Pancreas (tissue), 10 donors: ENCODE measurements at regions not wholly inside any gene's neighbourhood (a gene's known extent, or its start where the extent isn't known, plus 50 kb on each side); places are given as distances from the start of the nearest gene placed in this dataset.
A peak's percentile ranks its signal among the peaks of the same experiment; 100 is the strongest.

Source experiments
- ATAC-seq, 4 donors: fragments of 200-7000 bp; cut with Tn5 transposase; one replicate each; pipeline versions ENCODE4 v1.8.0 to v1.9.1; 2020; ENCODE audit warnings: mild to moderate bottlenecking in 4 of 4, moderate library complexity in 4 of 4
- DNase-seq, 6 donors: peaks; one replicate each; pipeline ENCODE4 v3.0.0-alpha.2; 2020
- FAIRE-seq: peaks from 2 replicates; lab custom pipeline; 2012; peaks lifted over from hg19 to GRCh38; lab: Jason Lieb, UNC
- H3K27ac ChIP-seq, 4 donors: fragments of 200-600 bp; sonication (generic); 1 replicate in 3 of 4; 2 replicates in 1 of 4; pipeline versions ENCODE4 v1.5.0 to v1.8.0; 2020
- H3K27me3 ChIP-seq, 4 donors: fragments of 200-600 bp; one replicate each; pipeline ENCODE4 v1.8.0; 2021
- H3K36me3 ChIP-seq, 3 donors: fragments of 200-600 bp; sonication (generic) in 1 of 3; one replicate each; pipeline versions ENCODE4 v1.5.0 to v1.8.0; 2020 to 2021
- H3K4me1 ChIP-seq, 3 donors: fragments of 200-600 bp; one replicate each; pipeline ENCODE4 v1.8.0; 2021
- H3K4me3 ChIP-seq, 4 donors: fragments of 200-600 bp; sonication (generic) in 2 of 4; one replicate each; pipeline versions ENCODE4 v1.5.0 to v1.8.0; 2020 to 2021
- H3K9me3 ChIP-seq, 4 donors: fragments of 200-600 bp; one replicate each; pipeline ENCODE4 v1.8.0; 2021
- WGBS, 2 donors: extraction: QIAGEN DNeasy Blood & Tissue Kit; methylation state at CpG; one replicate each; pipeline ENCODE4 v1.1.7; 2013; 5-methylcytosine and 5-hydroxymethylcytosine counted together
- intact Hi-C, 3 donors: fragments of 100-400 bp; cut with DNase I; formaldehyde crosslinking; loops; one replicate each; pipeline versions ENCODE4 v1.11.1 to v1.14.2; 2022
- TF ChIP-seq, protein P1 (sequence below), 4 donors: fragments of 200-600 bp; sonication (generic) in 3 of 4; IDR thresholded peaks; one replicate each; pipeline versions ENCODE4 v1.5.0 to v1.8.0; 2021; ENCODE audit warnings: antibody characterized with exemption in 4 of 4
- donor health status: healthy with polysubstance abuse.
- donor health status: DM: no; HTN: no; CAD: no; lungs with moderate emphysema.
- donor health status: DM: no; HTN: no; CAD: no.
- donor health status: control.
- donor health status: control.
- donor health status: Bipolar disorder and iron deficiency.
- donor health status: DM: yes; HTN: yes; CAD: no.
- donor health status: DM: no; HTN: no; CAD: no.
- donor health status: DM: no; HTN: no; CAD: no.
- donor health status: DM: yes; HTN: yes; CAD: no.

DNA sequence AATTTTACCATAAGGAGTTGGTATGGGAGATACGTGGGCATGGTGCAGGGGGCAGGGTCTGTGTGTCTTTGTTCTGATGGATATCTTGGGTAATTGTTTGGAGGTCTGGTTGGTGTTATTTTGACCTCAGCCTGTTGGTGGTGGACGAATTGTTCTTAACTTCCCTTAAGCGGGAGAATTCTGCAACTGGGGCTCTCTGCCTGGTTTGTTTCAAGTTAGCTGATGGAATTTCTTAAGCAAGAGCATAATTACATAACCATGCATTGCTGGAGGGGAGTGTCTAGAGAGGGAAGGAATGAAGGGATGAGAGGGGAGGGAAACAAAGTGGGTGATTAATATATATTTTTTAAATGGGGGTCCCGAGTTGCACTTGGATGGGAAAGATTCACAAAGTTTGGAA lies 908.5 kb upstream of the RAG2 start:
- Histone ChIP-seq H3K27me3 (no peaks in the 10 kb centered on the region), H3K4me3 (no peak overlapping the region), H3K27ac (no peak overlapping the region), H3K36me3 (no peaks in the 10 kb centered on the region), H3K9me3 (no peaks in the 10 kb centered on the region), H3K4me1 (no peaks in the 10 kb centered on the region)
- ATAC-seq (no peak), DNase-seq (no peak), FAIRE-seq (no peak)
- 51 to 58% methylated on average over 4 of the region's 4 CpGs for WGBS, 2 donors
- intact Hi-C loops = no loop called here
- TF ChIP-seq, protein P1, sequence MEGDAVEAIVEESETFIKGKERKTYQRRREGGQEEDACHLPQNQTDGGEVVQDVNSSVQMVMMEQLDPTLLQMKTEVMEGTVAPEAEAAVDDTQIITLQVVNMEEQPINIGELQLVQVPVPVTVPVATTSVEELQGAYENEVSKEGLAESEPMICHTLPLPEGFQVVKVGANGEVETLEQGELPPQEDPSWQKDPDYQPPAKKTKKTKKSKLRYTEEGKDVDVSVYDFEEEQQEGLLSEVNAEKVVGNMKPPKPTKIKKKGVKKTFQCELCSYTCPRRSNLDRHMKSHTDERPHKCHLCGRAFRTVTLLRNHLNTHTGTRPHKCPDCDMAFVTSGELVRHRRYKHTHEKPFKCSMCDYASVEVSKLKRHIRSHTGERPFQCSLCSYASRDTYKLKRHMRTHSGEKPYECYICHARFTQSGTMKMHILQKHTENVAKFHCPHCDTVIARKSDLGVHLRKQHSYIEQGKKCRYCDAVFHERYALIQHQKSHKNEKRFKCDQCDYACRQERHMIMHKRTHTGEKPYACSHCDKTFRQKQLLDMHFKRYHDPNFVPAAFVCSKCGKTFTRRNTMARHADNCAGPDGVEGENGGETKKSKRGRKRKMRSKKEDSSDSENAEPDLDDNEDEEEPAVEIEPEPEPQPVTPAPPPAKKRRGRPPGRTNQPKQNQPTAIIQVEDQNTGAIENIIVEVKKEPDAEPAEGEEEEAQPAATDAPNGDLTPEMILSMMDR (IDR thresholded peaks at IDR 0.05) = no peak

DNA sequence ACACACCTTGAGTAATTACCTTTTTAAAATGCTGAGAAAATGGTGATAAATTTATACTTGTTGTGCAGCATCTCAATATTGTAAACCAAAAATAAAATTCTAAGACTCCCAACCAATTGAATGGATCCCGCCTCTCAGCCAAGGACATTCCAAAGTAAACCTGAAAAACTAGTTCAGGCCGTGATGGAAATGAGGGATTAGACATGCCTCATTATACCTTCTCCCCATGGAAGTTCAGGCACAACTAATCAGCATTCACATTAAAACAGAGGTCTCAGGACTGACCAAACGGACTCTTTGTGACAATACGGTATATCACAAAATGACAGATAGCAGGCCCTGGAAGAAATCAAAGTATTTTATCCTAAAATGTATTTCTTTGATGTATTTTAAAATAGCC lies 907.4 kb upstream of the RAG2 start:
- Histone ChIP-seq H3K27ac (no peak overlapping the region), H3K9me3 (no peaks in the 10 kb centered on the region), H3K27me3 (no peaks in the 10 kb centered on the region), H3K36me3 (no peaks in the 10 kb centered on the region), H3K4me3 (no peak overlapping the region), H3K4me1 (no peaks in the 10 kb centered on the region)
- intact Hi-C loops = no loop called here
- ATAC-seq = peak in 1 of 4 donors; percentile 30
- DNase-seq = no peak
- no peak for FAIRE-seq
- WGBS, 2 donors = 34 to 37% methylated on average over 4 of the region's 4 CpGs
- TF ChIP-seq, protein P1 (IDR thresholded peaks at IDR 0.05) = no peak

DNA sequence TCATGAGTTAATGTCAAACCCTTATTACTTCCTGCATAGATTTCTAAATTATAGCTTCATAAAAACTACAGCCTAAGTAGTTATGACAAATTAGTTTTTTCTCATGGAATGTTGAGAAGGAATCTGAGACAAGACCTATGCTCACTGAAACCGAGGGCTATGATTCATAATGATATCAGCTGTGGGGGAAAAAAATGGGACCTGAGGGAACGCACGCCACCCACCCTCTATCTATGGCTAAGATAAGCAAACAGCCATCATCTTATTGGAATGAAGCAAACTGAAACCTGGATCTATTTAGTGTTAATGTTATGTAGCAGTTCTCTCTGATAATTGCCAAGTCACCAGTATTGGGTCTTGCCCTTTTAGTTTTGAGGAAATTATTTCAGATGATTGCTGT lies 906.9 kb upstream of the RAG2 start:
- Histone ChIP-seq H3K9me3 (no peaks in the 10 kb centered on the region), H3K27ac (no peak overlapping the region), H3K4me1 (no peaks in the 10 kb centered on the region), H3K4me3 (no peak overlapping the region), H3K36me3 (no peaks in the 10 kb centered on the region), H3K27me3 (no peaks in the 10 kb centered on the region)
- ATAC-seq (peak in 3 of 4 donors; percentile 28 to 74 (median 56)), FAIRE-seq (no peak), DNase-seq (no peak)
- intact Hi-C loops = no loop called here
- TF ChIP-seq, protein P1 (IDR thresholded peaks at IDR 0.05) = no peak
- 24 to 42% methylated on average over 3 of the region's 3 CpGs for WGBS, 2 donors

DNA sequence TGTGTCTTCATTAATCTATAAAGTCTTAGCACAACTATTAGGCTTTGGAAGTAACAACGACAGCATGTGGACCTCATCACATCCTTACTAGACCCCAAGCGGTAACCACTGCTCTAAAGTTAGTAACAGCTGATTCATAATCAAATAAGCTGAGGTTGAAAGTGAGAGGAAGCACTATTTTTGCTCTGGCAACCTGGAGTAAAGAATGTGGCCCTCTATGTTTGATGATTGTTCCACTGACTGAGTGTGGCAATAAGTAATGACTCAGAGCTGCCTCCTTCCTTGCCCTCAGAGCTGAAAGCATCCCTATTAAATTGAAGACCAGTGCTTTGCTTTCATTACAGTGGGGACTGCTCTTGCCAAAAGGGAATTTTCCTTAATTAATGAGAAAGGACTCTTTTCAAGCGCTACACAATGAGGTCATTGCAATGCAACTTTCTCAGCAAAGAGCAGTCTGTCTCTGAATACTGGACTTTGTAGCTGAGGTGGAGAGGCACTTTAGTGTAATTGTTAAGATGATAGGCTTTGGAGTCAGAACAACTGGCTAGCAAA lies 906.1 kb upstream of the RAG2 start:
- H3K4me3 ChIP-seq = no peak overlapping the region
- 56 to 60% methylated on average over 3 of the region's 3 CpGs for WGBS, 2 donors
- H3K36me3 ChIP-seq = no peaks in the 10 kb centered on the region
- H3K27me3 ChIP-seq = no peaks in the 10 kb centered on the region
- intact Hi-C loops = no loop called here
- H3K9me3 ChIP-seq = no peaks in the 10 kb centered on the region
- ATAC-seq (peak in 2 of 4 donors; percentile 71 to 73), DNase-seq (no peak), FAIRE-seq (no peak)
- peak overlapping the region in 1 of 4 donors; percentile 5 for H3K27ac ChIP-seq
- TF ChIP-seq, protein P1 (IDR thresholded peaks at IDR 0.05) = no peak
- H3K4me1 ChIP-seq = no peaks in the 10 kb centered on the region

DNA sequence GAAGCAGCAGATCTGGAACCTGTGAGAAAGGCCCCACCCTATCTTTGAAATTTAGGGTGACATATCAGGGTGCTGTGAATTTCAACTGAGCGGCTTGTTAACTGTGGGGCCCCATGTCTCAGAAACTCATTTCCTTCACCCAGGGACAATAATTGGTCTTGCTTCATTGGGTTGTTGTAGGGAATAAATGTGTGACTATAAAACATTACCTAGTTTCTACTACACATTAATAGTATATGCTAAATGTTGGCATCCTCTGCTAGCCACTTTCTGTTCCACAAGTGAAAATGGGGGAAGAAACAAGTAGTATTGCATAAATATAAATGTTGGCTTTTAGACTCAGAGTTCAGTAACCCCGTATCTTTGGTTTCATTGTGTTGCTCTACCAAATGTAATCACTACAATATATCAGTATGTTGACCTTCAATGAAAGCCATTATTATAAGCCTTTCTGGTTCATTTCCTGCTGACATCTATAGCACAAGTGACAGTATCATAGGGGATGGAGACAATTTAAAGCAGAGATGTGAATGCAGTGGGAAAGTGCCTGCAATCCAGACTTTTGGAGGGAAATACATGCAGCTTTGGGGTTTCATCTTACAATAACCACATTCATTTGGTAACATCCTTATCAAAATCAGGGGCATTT lies 905.5 kb upstream of the RAG2 start:
- Histone ChIP-seq H3K4me1 (no peaks in the 10 kb centered on the region), H3K9me3 (no peaks in the 10 kb centered on the region), H3K36me3 (no peaks in the 10 kb centered on the region), H3K27me3 (no peaks in the 10 kb centered on the region), H3K27ac (no peak overlapping the region), H3K4me3 (no peak overlapping the region)
- intact Hi-C loops = no loop called here
- no peak for DNase-seq
- no peak for FAIRE-seq
- WGBS, 2 donors = 79 to 80% methylated on average over 2 of the region's 2 CpGs
- TF ChIP-seq, protein P1 (IDR thresholded peaks at IDR 0.05) = no peak
- ATAC-seq = no peak
